GM21515 (cell line): ENCODE measurements at regions not wholly inside any gene's neighbourhood (a gene's known extent, or its start where the extent isn't known, plus 50 kb on each side); places are given as distances from the start of the nearest gene placed in this dataset.
"Not testable (repeated sequence)": the region's sequence is repeated elsewhere in the genome, so short reads cannot be mapped to it uniquely, and the experiment has no call there.

Source experiments
- ATAC-seq: cut with Tn5 transposase; IDR thresholded peaks from one replicate; pipeline ENCODE4 v1.9.1; 2021; ENCODE audit not compliant: unreplicated experiment

DNA sequence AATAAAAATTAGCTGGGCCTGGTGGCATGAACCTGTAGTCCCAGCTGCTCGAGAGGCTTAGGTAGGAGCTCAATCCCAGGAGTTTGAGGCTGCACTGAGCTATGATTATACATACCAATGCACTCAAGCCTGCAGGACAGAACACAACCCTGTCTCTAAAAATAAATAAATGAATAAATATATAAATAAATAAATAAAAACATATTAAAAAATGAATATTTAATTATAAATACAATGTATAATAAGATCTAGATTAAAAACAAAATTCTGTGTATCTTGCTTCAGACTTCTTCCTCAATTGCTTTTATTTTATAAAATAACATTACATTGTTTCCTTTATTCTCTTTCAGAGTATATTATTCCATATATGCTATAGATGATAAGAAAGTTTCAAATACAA is 1964.1 kb downstream of the PCDH9 start:
- ATAC-seq: no peak

DNA sequence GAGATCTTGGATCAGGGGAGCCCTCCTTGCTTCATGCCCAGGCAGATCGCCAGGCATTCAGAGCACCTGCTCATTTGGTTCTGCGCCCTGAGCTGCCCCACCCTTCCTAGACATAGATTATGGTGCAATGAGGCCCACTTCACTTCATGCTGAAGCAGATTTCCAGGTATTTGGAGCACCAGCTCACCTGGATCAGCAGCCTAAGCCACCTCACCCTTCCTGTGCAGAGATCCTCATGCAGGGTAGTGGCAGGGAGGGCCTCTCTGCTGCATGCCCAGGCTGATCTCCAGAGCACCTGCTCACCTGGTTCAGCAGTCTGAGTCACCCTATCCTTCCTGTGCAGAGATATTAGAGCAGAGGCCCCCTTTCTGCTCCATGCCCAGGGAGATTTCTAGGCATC is 1966.1 kb downstream of the PCDH9 start:
- ATAC-seq: no peak

DNA sequence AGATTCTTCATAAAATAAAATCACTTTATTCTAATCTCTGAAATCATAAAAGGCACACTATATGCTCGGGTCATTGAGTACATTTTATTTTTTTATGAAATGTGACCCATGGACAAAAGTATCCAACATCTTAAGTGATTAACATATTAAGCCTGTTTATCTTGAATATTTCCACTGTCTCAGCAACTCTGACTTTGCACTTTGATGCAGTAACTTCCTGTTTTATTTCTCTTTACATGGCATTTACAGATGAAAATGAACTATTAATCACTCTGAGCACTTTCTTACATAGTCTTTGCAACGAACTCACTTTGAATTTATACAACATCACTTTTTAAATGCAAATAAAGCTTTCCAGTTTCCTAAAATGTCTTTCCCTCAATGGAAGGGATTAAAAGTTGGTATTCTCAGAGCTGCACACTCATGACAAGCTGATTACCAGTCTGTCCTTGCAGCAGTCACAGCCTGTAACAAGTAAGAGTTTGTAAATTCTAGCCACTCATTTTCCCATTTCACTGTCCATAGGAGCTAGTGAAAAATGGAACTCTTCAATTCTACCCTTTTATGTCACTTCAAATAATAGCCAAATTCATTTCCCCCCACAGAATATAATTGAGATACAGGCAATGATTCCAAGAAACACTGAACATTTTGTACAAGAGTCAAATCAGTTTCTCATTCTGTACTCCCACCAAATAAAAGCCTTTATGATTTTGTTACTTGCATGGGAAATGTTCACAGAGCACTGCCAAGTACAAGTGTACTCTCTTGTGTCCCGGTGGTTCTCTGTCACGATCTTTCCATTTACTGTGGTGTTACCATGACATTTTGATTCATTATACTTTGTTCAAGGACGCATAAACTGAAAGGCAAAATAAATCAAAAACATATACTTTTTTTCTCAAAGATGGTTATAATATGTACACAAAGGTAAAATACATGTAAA is 1968.9 kb downstream of the PCDH9 start:
- ATAC-seq: no peak

DNA sequence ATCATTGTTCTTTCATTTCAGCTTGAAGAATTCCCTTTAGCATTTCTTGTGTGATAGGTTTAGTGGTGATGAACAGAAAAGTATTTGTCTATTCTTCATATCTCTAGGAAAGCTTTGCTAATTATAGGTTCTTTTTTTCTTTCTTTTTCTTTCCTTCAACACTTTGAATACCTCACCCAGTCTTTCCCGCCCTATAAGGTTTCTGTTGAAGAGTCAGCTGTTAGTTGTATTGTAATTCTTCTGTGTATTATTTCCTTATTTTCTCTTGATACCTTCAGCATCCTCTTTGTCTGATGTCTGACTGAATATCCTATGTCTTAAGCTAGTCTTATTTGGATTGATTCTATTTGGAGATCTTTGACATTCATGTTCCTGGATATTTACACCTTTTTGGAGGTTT is 1989.4 kb downstream of the PCDH9 start:
- no peak for ATAC-seq

DNA sequence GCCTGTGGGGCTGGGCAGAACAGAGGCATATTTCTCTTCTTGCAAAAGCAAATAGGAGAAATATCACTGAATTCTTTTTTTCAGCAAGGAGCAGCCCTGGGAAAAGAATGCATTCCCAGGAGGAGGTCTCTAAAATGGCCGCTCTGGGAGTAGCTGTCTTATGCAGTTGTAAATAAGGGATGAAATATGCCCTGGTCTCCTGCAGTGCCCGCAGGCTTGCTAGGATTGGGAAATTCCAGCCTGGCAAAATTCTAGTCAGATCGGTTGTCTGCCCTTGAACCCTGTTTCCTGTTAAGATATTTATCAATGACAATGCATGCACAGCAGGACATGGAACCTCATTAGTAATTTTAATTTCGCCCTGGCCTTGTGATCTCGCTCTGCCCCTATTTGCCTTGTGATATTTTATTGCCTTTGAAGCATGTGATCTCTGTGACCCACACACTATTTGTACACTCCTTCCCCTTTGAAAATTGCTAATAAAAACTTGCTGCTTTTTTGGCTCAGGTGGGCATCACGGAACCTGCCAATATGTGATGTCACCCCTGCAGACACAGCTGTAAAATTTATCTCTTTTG is 1993.2 kb downstream of the PCDH9 start:
- ATAC-seq: no peak

DNA sequence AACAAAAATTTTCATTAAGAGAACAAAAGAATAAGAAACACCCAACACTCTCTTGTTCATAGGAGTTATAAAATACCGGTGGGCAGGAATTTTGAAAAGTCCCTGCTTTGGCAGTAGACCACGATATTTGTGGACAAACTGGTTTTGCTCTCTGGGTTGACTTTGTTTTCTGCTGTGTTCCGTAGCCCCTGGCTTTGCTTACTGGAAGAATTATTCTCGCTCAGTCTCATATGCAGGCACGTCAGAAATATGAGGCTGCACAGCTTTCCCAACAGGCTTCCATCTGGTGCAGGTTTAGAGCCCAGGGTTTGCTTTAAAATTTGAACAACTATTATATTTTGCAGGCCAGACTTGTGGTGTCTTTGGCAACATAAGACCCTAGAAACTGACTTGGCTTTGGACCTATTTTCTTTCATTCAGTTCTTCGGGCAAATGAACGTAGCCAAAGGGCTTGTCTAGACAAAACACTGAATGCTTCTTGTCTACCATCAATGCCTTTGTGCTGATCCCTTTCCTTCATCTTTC is 2012.6 kb downstream of the PCDH9 start:
- ATAC-seq: no peak

DNA sequence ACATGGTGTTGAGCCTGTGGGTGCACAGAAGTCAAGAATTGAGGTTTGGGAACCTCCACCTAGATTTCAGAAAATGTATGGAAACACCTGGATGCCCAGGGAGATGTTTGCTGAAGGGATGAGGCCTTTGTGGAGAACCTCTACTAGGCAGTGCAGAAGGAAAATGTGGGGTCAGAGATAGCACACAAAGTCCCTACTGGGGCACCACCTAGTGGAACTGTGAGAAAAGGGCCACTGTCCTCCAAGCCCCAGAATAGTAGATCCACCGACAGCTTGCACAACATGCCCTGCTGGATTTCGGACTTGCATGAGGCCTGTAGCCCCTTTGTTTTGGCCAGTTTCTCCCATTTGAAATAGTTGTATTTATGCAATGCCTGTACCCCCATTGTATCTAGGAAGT is 2027.3 kb downstream of the PCDH9 start:
- ATAC-seq: not testable (repeated sequence)

DNA sequence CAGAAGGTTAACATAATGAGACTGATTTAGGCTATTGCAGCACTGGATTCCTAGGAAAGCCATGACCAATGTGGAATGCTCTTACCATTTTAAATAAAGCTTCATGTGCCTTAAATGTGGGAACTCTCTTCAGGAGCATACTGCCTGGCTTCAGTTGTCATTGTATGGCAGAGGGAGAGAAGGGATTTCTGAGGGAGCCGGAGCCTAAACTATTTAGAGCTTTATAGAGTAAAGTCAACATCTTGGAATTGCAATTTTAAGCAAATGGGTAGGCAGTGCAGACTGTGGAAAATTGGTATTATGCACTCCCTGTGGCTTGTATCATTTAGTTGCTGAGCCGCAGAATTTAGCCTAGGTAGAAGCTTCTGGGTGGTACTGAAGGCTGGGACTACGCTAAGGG is 2041.4 kb downstream of the PCDH9 start:
- no peak for ATAC-seq

DNA sequence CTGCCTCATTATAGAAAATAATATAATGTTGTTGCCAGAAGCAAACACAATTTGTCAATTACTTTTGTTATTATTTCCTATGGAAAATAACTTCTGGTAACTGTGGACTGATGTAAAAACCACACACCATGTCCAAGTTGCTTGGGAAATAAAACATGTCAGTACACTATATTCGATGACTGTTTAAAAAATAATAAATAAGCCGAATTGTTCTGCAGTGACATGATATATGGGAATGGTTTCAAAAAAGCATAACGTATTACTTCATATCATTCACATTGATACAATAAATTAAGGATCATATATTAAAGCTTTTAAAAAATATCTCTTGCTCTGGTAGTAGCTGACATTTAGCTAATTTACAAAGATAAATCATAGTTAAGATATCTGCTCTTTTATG is 2062.1 kb downstream of the PCDH9 start:
- no peak for ATAC-seq

DNA sequence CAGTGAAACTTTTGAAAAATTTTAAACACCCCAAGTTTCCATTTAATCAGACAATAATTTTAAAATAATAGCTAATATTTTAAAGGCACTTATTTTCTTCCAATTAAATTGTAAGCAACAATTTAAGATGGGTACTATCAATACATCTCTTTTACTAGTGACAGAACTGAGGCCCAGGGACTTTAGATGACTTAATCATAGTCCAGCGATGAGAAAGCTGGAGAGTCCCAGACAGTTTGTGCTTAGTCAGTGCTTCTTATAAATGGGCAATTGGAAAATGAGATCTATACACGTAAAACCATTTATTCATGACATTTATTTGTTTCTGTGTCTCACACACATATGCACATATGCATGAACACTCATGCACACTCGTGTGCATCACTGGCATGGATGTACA is 2063.5 kb downstream of the PCDH9 start:
- ATAC-seq: no peak

DNA sequence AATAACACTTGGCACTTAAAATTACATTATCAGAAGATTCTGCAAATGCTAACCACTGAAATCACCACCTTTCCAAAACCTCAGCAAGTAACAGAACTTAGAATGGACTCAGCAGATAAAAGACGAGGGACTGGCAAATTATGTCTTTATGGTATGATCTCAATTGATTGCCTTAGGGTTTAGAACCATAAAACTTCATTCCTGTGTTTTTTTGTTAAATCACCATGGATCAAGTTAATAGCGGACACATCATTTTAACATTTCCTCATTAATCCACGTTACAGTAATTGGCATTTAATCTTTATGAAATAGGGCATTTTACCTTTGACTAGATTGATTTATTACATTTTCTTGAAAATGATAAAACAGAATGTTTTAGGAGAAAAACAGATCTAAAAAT is 2070.3 kb downstream of the PCDH9 start:
- no peak for ATAC-seq

DNA sequence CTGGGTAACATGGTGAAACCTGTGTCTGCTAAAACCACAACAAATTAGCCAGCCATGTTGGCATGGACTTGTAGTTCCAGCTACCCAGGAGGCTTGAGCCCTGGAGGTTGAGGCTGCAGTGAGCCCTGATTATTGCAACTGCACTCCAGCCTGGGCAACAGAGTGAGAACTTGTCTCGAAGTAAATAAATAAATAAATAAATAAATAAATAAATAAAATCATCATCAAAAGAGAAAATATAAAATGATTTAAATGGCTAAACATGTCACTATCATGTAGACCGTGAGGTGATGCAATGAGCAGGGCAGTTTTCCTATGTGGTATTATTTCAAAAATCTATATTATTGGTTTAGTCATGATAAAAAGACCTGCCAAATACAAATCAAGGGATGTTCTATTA is 2074.3 kb downstream of the PCDH9 start:
- ATAC-seq: no peak

DNA sequence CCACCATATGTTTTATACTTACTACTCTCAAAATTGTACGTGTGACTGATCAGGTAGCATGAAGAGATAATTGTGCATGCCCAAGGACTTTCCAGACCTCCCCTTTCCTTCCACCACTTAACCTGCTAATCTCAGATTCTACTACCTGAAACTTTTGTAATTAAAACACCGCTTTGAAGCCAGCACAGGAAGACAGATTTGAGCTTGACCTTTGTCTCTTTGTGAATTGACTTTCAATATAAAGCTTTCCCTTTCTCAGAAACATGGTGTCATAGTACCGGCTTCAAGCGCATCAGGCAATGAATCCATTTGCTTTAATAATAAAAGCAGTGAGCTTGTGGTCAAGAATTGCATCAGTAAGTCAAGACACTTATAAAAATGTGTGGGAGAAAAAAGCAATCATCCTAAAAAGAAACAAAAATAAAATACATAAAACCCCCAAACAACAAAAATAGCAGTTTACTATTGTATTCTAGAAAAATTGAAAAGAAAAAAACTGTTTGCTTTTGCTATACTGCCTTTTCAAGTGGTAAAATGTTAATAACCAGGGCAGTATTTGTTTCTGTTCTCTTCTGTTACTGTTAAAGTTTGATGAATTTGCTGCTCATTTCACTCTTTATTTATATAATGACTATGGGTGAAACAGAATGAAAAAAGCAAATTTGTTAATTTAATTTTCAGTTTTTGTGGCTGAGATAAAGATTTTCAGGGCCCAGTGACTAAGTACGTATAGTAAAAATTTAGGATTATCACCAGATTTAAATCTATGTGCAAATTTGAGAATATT is 2075.3 kb downstream of the PCDH9 start:
- ATAC-seq: no peak

DNA sequence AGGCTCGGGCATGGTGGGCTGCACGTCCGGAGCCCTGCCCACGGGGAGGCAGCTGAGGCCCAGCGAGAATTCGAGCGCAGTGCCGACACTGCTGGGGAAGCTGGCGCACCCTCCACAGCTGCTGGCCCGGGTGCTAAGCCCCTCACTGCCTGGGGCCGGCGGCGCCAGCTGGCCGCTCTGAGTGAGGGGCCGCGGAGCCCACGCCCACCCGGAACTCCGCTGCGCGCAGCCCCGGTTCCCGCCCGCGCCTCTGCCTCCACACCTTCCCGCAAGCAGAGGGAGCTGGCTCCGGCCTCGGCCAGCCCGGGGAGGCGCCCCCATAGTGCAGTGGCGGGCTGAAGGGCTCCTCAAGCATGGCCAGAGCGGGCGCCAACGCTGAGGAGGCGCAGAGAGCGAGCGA is 2080.4 kb downstream of the PCDH9 start:
- ATAC-seq: no peak

DNA sequence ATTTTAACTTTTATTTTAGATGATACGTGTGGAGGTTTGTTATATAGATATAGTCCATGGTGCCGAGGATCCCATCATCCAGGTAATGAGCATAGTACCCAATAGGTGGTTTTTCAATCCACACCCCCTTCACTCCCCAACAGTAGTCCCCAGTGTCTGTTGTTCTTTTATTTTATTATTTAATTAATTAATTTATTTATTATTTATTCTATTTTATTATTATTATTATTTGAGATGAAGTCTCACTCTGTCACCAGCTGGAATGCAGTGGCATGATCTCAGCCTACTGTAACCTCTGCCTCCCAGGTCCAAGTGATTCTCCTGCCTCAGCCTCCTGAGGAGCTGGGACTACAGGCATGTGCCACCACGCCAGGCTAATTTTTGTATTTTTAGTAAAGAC is 2086.2 kb downstream of the PCDH9 start:
- ATAC-seq: no peak

DNA sequence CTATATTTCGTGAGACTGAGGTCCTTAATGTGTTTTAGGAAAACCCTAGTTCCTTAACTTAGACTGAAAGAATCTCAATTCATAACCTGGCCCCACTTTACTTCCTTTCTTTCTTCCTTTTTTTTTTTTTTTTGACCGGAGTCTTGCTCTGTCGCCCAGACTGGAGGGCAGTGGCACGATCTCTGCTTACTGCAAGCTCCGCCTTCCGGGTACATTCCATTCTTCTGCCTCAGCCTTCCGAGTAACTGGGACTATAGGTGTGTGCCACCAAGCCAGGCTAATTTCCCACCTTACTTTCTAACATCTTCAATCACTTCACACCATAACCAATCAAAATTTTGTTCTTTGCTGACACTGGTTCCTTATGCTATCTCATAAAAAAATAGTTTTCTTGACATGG is 2097.0 kb downstream of the PCDH9 start:
- ATAC-seq: no peak

DNA sequence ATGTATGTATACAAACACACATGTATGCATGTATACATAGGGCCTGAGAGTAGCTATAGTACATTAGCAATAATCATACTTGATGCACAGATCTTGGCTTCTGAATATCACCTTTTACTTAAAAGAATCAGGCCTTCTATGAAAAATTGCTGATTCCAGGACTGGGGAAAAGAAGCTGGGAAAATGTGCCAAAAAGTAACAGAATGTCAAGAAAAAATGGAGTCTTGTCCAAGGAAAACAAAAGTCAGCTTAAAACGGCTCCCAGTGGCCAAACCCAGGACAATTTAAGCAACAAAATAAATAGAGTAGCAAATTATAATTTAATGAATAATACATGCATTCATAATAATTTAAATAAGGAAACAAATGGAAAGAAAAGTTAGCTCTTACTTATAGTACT is 2104.9 kb downstream of the PCDH9 start:
- no peak for ATAC-seq

DNA sequence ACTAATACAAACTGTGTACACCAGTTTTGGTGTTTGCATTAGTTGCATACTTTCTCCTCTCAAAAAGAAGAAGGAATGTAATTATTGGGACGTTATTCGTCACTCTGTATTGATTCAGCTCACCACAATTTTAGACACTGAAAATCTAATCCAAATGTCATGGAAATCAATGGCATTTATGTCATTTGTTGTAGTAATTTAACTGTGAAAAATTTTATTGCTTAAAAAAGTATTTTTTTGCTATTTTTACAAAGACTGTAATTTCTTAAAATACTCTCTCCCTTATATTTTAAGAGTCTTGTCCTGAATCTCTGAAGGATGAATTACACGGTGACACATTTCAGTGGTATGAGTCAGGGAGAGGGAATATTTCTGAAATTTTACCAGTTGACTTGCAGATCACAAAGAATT is 2117.6 kb downstream of the PCDH9 start:
- ATAC-seq: no peak

DNA sequence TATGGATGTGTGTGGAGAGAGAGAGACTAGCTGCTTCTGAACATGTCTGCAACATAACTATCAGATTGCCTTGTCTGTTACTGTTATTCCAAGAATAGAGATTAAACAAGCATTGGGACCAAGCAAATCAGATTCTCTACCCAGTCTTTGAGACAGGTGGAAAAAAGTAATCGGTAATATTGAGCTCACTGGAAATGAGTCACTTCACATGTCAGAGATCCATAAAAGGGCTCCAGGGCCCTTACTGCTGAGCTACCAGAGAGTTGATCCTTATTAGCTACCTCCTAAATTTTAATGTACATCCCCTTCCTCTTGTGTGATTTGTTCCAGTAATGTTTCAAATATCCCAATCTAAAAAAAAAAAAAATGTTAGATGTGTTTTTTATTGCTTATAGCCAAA is 2118.0 kb downstream of the PCDH9 start:
- no peak for ATAC-seq

DNA sequence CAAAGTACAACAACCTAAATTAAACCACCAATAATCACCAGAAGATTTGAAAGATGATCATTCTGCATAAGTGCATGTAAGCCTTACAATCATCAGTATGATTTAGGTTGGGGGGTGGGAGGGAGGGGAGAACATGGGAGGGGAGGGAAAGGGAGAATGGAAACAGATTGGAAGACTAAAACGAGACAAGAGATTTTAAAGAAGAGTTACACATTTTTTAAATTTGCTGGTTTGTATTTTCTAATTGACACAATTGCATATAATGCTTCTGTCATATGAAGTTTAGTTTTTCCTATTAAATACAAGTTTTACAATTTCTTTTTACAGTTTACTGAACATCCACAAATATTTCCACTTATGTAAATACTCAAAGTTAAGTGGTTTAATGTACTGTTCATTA is 2118.9 kb downstream of the PCDH9 start:
- no peak for ATAC-seq

DNA sequence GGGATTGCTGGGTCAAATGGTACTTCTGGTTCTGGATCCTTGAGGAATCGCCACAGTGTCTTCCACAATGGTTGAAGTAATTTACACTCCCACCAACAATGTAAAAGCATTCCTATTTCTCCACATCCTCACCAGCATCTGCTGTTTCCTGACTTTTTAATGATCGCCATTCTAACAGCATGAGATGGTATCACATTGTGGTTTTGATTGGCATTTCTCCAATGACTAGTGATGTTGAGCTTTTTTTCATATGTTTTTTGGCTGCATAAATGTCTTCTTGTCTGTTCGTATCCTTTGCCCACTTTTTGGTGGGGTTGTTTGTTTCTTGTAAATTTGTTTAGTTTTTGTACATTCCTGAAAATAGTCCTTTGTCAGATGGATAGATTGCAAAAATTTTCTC is 2125.7 kb downstream of the PCDH9 start:
- not testable (repeated sequence) for ATAC-seq

DNA sequence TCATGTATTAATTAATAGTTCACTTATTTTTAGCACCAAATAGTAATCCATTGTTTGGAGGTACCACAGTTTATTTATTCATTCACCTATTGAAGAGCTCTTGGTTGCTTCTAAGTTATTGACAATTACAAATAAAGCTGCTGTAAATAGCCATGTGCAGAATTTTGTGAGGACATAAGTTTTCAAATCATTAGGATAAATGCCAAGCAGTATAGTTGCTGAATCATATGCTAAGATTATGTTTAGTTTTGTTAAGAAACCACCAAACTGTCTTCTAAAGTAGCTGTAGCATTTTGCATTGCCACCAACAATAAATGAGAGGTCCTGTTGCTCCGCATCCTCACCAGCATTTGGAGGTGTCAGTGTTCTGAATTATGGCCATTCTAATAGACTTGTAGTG is 2126.8 kb downstream of the PCDH9 start:
- ATAC-seq: no peak
